GM12891 (cell line): ENCODE measurements at regions not wholly inside any gene's neighbourhood (a gene's known extent, or its start where the extent isn't known, plus 50 kb on each side); places are given as distances from the start of the nearest gene placed in this dataset.

ENCODE experiments used
- POLR2A ChIP-seq: IDR thresholded peaks from 2 replicates; pipeline ENCODE4 v1.6.1; 2011; ENCODE audit warnings: low read depth, low read length, control low read depth
- POLR2AphosphoS5 ChIP-seq: IDR thresholded peaks from 2 replicates; pipeline ENCODE4 v1.6.1; 2011; ENCODE audit warnings: low read depth, low read length, control low read depth
- POU2F2 ChIP-seq: IDR thresholded peaks from 2 replicates; pipeline ENCODE4 v1.6.1; 2011; ENCODE audit warnings: low read depth, mild to moderate bottlenecking, control low read depth, low read length, moderate library complexity
- SPI1 ChIP-seq: IDR thresholded peaks from 2 replicates; pipeline ENCODE4 v1.6.1; 2011; ENCODE audit warnings: low read depth, low read length, control low read depth
- TAF1 ChIP-seq: IDR thresholded peaks from 2 replicates; pipeline ENCODE4 v1.6.1; 2011; ENCODE audit warnings: low read depth, low read length, control low read depth

GRCh38 chr4:166421556-166422156 is 548.6 kb downstream of the TLL1 start:
- TF ChIP-seq POLR2A, result no peak
- TF ChIP-seq POLR2AphosphoS5, result no peak
- TF ChIP-seq TAF1, result no peak
- no peak for TF ChIP-seq SPI1
- TF ChIP-seq POU2F2, result no peak
